RPMI7951 (cell line): ENCODE measurements at regions not wholly inside any gene's neighbourhood (a gene's known extent, or its start where the extent isn't known, plus 50 kb on each side); places are given as distances from the start of the nearest gene placed in this dataset.
"Not testable (repeated sequence)": the region's sequence is repeated elsewhere in the genome, so short reads cannot be mapped to it uniquely, and the experiment has no call there.

Experiments
- DNase-seq: peaks from one replicate; pipeline ENCODE4 v3.0.0-alpha.2; 2012; ENCODE audit warnings: low read depth

DNA sequence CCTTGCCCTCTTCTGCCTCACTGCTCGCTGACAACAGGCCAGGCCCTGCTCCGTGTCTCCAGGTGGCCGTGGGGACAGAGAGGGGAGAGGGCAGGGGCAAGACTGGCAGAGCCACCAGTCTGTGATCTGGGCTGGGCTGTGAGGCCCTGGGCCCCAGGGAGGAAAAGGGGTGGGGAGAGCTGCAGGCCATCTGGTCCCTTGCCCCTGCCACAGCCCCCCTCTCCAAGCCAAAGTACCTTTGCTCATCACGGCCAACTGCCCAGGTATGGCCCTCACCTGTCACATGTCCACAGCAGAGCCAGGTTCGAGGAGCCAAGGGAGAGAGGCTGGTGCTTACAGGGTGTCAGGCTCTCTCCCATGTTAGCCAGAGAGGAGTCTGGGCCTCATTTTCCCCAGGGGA, 91.4 kb upstream of the LHX1 start:
- DNase-seq: no peak

DNA sequence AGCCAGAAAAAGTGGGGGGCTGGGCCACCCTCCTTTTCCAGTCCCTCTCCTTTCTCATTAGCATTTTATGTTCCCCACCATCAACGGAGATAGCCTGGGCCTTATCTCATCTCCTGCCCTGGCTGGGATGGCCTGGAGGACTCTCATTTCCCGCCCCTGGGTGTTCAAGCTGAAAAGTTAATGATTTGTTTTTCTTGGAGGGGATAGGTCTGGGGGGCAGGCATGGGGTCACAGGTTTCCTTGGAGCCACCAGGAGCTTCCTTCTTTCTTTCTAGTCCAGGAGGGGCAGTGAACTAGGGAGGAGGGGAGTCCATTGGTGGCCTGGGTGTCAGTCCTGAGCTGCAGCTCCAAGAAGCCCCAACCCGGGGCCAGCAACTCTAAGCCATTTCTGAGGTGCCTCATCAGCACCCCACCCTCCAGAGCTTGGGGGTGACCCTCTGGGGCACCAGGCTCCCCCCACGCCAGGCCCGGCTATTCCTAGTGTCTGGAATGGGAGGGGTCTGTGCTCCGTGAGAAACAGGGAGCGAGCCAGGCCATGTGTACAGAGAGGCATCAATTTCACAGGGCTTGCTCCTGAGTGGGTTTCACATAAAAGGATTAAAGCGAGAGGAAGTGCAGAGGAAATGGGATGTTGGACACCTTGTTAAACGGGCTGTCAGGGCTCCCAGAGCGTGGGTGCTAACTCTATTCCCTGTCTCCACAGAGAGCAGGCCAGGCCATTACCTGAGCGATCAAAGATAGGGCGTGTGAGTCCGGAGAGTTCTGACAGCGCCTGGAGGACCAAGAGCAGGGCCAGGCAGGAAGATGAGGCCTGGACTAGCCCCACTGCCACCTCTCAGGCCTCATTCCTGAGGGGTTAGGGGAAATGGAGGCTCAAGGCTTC, 90.6 kb upstream of the LHX1 start:
- no peak for DNase-seq

DNA sequence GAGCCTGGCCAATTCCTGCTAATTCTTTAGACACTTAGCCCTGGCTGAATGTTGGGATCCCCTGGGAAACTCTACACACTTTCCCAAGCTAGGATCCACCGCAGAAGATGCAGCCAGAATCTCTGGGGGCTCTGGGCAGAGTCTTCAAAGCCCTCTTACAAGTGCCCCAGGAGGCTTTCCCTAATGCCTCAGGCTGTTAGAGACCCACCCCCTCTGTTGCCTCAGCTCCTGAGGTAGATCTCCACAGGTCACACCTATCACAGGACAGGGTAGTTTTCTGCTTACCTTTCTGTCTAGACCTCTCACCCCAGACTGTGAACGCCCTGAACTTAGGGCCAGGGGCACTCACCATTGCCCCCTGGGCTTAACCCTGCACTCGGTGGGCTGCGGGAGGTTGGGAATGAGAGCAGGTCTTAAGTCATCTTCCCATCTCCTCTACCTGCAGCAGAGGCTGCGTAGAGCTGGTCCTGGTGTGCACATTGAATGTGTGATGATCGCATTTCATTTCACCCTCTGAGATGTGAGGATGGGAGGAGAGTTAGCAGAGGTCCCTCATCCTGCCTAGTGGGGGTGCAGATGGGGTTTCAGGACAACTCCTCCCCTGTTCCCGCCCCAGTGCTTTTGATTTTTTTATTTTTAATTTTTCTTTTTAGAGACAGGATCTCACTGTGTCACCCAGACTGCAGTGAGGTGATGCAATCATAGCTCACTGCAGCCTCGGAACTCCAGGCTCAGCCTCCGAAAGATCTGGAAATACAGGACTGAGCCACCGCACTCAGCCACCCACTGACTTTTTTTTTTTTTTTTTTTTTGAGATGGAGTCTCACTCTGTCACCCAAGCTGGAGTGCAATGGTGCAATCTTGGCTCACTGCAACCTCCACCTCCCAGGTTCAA, 89.0 kb upstream of the LHX1 start:
- no peak for DNase-seq

DNA sequence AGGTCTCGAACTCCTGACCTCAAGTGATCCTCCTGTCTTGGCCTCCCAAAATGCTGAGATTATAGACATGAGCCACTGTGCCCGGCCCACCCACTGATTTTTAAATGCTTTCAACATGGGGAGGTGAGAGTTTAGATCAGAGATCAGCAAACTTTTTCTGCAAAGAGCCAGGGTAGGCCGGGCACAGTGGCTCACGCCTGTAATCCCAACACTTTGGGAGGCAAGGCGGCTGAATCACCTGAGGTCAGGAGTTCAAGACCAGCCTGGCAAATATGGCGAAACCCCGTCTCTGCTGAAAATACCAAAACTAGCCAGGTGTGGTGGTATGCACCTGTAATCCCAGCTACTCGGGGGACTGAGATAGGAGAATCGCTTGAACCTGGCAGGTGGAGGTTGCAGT, 88.3 kb upstream of the LHX1 start:
- not testable (repeated sequence) for DNase-seq

DNA sequence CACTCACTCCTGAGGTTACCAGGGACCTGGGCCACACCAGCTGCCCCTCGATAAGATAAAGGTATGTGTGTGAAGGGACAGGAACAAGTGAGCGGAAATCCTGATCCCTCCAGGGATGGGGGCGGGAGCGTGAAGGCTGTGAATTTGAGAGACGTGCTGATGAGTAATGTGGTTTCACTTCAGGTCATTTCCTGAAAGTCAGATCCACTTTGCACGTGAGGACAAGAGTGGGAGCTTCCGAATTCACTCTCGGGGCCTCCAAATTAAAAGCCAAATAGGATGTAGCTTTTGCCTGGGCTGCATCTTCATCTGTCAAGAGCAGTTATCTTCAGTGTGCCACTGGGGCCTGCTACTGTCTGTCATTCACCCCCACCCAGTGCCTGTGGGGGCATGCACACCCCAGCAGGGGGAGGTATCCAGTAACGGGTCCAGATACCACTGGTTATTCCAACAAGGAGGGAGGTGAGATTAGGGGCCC, 87.4 kb upstream of the LHX1 start:
- DNase-seq: peak; percentile 88

- peak; percentile 89 for DNase-seq
Observed at GRCh38 chr17:36850790-36851189, 86.5 kb upstream of the LHX1 start.

DNA sequence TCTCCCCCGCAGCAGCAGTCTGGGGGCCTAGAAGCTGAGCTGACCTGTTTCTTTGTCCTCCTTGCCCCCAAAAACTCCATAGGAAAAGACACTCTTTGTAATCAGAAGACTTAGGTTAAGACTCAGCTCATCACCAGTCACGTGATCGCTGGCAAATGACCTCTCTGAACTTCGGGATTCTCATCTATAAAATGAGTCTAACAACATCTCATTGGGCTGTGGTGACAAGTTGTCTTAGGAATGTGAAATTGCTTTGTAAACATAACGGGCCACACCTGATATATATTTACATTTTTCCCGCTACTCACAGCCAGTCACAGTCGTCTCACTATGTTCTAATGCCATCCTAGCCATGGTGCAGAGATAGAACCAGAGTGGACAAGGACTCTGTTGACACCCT, 86.0 kb upstream of the LHX1 start:
- DNase-seq: peak; percentile 46

DNA sequence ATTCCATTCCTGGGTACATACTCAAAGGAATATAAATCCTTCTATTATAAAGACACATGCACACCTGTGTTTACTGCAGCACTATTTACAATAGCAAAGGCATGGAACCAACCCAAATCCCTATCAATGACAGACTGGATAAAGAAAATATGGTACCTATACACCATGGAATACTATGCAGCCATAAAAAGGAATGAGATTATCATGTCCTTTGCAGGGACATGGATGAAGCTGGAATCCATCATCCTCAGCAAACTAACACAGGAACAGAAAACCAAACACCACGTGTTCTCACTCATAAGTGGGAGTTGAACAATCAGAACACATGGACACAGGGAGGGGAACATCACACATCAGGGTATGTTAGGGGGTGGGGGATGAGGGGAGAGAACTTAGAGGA, 84.8 kb upstream of the LHX1 start:
- not testable (repeated sequence) for DNase-seq

DNA sequence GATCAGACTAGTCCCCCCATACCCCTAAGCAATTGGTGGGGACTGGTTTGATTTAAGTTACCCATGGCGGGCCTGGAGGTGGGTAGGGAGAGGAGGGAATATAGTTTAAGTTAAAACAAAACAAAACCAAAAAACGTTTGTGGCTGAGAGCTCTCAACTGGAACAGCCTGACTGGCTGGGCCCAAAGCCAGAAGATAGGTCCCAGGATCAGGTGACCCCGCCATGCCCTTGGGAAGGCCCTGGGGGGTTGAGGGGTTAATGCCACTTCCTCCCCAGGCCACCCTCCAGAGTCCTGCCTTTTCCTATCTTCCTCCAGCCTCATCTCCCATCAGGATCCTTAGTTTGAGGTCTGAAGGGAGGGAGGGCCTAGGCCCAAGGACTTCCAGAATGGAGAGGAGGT, 82.3 kb upstream of the LHX1 start:
- no peak for DNase-seq

DNA sequence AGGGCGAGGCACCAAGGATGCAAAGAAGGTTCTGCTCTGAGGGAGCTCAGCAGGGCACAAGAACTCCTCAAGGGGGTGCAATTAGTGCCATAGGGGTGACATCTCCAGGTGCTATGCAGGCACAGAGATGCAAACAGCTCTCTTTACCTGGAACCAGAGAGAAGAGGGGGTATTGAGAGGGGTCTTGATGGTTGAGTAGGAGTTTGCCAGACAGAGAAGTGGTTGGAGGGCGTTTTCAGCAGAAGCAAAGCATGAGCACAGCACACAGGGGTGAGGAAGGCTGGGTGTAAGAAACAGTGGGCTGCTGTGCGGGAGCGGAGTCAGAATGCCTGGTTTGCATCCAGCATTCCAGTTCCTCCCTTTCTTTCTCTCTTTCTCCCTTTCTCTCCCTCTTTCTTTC, 81.8 kb upstream of the LHX1 start:
- no peak for DNase-seq

- no peak for DNase-seq
Observed at GRCh38 chr17:36856222-36856621, 81.1 kb upstream of the LHX1 start.

- no peak for DNase-seq
Observed at GRCh38 chr17:36856903-36857381, 80.3 kb upstream of the LHX1 start.

DNA sequence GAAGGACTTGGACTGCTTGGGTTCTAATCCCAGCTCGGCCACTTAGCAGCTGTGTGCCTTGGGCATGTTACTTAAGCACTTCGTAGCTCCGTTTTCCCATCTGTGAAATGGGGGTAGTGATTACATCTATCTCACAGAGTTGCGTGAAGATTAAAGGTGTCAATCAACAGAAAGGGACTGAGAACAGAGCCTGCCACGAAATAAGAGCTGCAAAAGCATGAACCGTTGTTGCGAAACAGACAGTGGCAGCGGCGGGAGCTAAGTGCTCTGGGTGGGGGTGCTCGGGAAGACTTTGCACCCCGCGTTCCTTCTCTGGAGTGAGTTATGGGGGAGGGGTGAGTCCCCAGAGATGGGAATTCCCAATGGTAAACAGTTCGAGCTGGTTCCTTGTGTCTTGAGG, 79.6 kb upstream of the LHX1 start:
- DNase-seq: no peak

DNA sequence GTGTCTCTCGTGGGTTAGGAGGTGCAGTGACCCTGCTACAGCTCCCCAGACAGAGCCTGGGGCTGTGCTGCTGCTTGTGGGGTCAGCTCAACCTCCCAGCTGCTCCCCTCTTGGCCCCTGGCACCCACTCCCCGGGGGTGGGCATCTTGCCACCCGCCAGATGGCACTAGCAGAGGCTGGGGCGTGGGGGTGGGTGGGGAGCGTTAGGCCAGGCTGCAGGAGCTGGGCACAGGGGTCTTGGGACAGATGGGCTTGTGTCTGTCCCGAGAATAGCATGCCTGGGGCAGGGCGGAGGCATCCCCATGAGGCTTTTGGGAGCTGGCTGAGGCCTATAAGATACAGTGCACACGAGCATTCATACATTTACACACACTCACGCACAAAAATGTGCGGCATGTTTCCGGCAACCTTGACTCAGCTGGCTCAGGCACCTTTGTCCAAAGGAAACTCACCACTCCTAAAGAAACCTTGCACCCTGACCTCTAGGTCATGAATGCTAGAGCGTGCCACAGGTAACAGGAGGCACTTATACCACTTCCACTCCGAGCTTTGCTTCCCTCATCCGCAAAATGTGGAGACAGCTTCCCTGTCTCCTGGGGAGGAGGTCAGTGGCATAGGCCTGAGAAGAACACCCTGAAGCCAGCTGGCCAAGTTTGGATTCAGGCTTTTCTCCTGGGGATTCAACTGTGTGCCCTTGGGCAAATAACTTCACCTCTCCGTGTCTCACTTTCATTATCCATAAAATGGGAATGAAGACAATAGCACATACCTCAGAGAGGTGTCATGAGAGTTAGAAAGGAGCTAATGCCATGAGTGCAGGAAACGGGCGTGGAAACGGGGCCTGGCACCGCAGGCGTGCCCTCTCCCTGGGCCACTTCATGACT, 78.9 kb upstream of the LHX1 start:
- peak; percentile 28 for DNase-seq

GRCh38 chr17:36859003-36859300, 78.3 kb upstream of the LHX1 start:
- no peak for DNase-seq

GRCh38 chr17:36859706-36860105, 77.6 kb upstream of the LHX1 start:
- no peak for DNase-seq

DNA sequence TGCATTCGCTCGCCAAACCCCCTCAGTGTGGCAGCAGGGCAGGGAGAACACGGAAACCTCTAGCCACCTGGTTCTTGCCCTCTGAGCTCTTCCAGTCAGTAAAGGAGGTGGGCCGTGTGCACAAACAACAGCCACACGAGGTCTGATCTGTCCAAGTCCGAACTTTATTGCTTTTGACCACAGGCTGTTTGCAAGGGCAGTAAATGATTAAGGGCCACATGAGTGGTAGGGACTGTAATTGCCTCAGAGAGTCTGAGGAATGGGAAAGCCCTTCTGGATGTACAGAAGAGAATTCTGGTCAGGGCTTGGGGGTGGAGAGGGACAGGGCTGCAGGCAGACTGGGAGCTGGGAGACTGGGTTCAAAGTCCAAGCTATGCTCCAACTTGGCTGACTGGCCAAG, 75.7 kb upstream of the LHX1 start:
- no peak for DNase-seq

GRCh38 chr17:36862116-36862920, 75.0 kb upstream of the LHX1 start:
- no peak for DNase-seq

- no peak for DNase-seq
Observed at GRCh38 chr17:36863131-36863530, 74.1 kb upstream of the LHX1 start.

GRCh38 chr17:36863676-36864612, 73.3 kb upstream of the LHX1 start:
- no peak for DNase-seq
